T47D (cell line): ENCODE measurements at regions not wholly inside any gene's neighbourhood (a gene's known extent, or its start where the extent isn't known, plus 50 kb on each side); places are given as distances from the start of the nearest gene placed in this dataset.

ENCODE experiments used
- DNase-seq, 2 experiments: peaks; one replicate each; pipeline versions ENCODE4 v3.0.0 to v3.0.0-alpha.2; 2011 to 2012; ENCODE audit warnings: low read depth in 1 of 2, low spot score in 1 of 2
- JUND ChIP-seq: IDR thresholded peaks from 2 replicates; pipeline ENCODE4 v1.6.1; 2012; ENCODE audit warnings: low read depth
- in situ Hi-C: cut with HindIII; loops from 2 replicates; pipeline ENCODE4 v1.10.0; 2016; ENCODE audit warnings: low sequenced_read_pairs, low pct_unique_long_range_greater_than_20kb

GRCh38 chr3:148459931-148460513, 237.7 kb upstream of the AGTR1 start:
- DNase-seq, result peak; percentile 9 to 45
- in situ Hi-C loops, result no loop called here
- TF ChIP-seq JUND, result no peak

GRCh38 chr3:148460686-148461085, 237.0 kb upstream of the AGTR1 start:
- DNase-seq, result no peak
- TF ChIP-seq JUND, result no peak
- in situ Hi-C loops, result no loop called here

- no peak for DNase-seq
- TF ChIP-seq JUND, result no peak
- in situ Hi-C loops, result no loop called here
Measured at GRCh38 chr3:148464246-148464645, 233.5 kb upstream of the AGTR1 start.

GRCh38 chr3:148466143-148466542, 231.6 kb upstream of the AGTR1 start:
- DNase-seq, result no peak
- in situ Hi-C loops, result no loop called here
- no peak for TF ChIP-seq JUND

- no peak for DNase-seq
- TF ChIP-seq JUND, result no peak
- in situ Hi-C loops, result no loop called here
Measured at GRCh38 chr3:148466980-148467740, 230.5 kb upstream of the AGTR1 start.

- in situ Hi-C loops, result no loop called here
- no peak for DNase-seq
- no peak for TF ChIP-seq JUND
Measured at GRCh38 chr3:148477375-148477774, 220.3 kb upstream of the AGTR1 start.

- DNase-seq, result no peak
- in situ Hi-C loops, result no loop called here
- no peak for TF ChIP-seq JUND
Measured at GRCh38 chr3:148493631-148494030, 204.1 kb upstream of the AGTR1 start.

- in situ Hi-C loops, result no loop called here
- DNase-seq, result no peak
- no peak for TF ChIP-seq JUND
Measured at GRCh38 chr3:148494451-148494850, 203.3 kb upstream of the AGTR1 start.

- DNase-seq, result no peak
- no peak for TF ChIP-seq JUND
- in situ Hi-C loops, result no loop called here
Measured at GRCh38 chr3:148500881-148501280, 196.8 kb upstream of the AGTR1 start.

- TF ChIP-seq JUND, result no peak
- in situ Hi-C loops, result no loop called here
- no peak for DNase-seq
Measured at GRCh38 chr3:148510116-148510515, 187.6 kb upstream of the AGTR1 start.

GRCh38 chr3:148510561-148510960, 187.1 kb upstream of the AGTR1 start:
- in situ Hi-C loops, result no loop called here

GRCh38 chr3:148512648-148513047, 185.1 kb upstream of the AGTR1 start:
- no peak for TF ChIP-seq JUND
- in situ Hi-C loops, result no loop called here
- DNase-seq, result no peak

More at GRCh38 chr3:148510561-148510960, 187.1 kb upstream of the AGTR1 start:
- TF ChIP-seq JUND, result no peak
- no peak for DNase-seq

GRCh38 chr3:148513096-148513543, 184.6 kb upstream of the AGTR1 start:
- in situ Hi-C loops, result no loop called here
- DNase-seq, result no peak
- no peak for TF ChIP-seq JUND
